Keratinocyte (primary cell): ENCODE measurements at regions not wholly inside any gene's neighbourhood (a gene's known extent, or its start where the extent isn't known, plus 50 kb on each side); places are given as distances from the start of the nearest gene placed in this dataset.

Experiments
- DNase-seq: peaks from one replicate; pipeline ENCODE4 v3.0.0-alpha.2; 2011; ENCODE audit warnings: low read depth, missing footprints, low spot score
- FAIRE-seq: peaks from 2 replicates; lab custom pipeline; 2011; peaks lifted over from hg19 to GRCh38; lab: Jason Lieb, UNC
- H2AFZ ChIP-seq: 2 replicates; pipeline ENCODE4 v1.6.0; 2012; ENCODE audit warnings: low read length, control low read depth, inconsistent platforms; ENCODE audit not compliant: control insufficient read depth
- H3K27ac ChIP-seq: 2 replicates; pipeline ENCODE4 v1.5.1; 2011; ENCODE audit warnings: low read length; ENCODE audit not compliant: control insufficient read depth, insufficient read depth
- H3K27me3 ChIP-seq: 3 replicates; pipeline ENCODE4 v1.6.0; 2011; ENCODE audit warnings: low read length; ENCODE audit not compliant: control insufficient read depth, insufficient read depth; ENCODE audit errors: extremely low read depth
- H3K36me3 ChIP-seq, 2 experiments: 2 replicates in 1 of 2; 3 replicates in 1 of 2; pipeline ENCODE4 v1.5.1; 2011; ENCODE audit warnings: low read length in 2 of 2, mild to moderate bottlenecking in 1 of 2; ENCODE audit not compliant: control insufficient read depth in 2 of 2, insufficient read depth in 2 of 2; ENCODE audit errors: extremely low read depth in 1 of 2
- H3K4me1 ChIP-seq: 3 replicates; pipeline ENCODE4 v1.5.1; 2011; ENCODE audit warnings: low read length; ENCODE audit not compliant: control insufficient read depth, insufficient read depth; ENCODE audit errors: extremely low read depth
- H3K4me2 ChIP-seq: 3 replicates; pipeline ENCODE4 v1.6.0; 2011; ENCODE audit warnings: low read depth, low read length; ENCODE audit not compliant: control insufficient read depth, insufficient read depth; ENCODE audit errors: extremely low read depth
- H3K4me3 ChIP-seq, 3 experiments: fragments of 200-600 bp in 1 of 3; sonication (generic) in 1 of 3; 2 replicates in 2 of 3; 3 replicates in 1 of 3; pipeline ENCODE4 v1.5.1; 2011 to 2016; ENCODE audit warnings: low read length in 3 of 3, mild to moderate bottlenecking in 3 of 3, control low read depth in 2 of 3, inconsistent platforms in 1 of 3, low read depth in 1 of 3, mixed read lengths in 1 of 3, mixed run types in 1 of 3, moderate library complexity in 1 of 3; ENCODE audit not compliant: control insufficient read depth in 2 of 3, insufficient read depth in 2 of 3; ENCODE audit errors: extremely low read depth in 1 of 3
- H3K79me2 ChIP-seq: 2 replicates; pipeline ENCODE4 v1.6.0; 2012; ENCODE audit warnings: low read length; ENCODE audit not compliant: control insufficient read depth, insufficient read depth
- H3K9ac ChIP-seq: 3 replicates; pipeline ENCODE4 v1.6.0; 2011; ENCODE audit warnings: low read length; ENCODE audit not compliant: control insufficient read depth, insufficient read depth; ENCODE audit errors: extremely low read depth
- H3K9me1 ChIP-seq: 3 replicates; pipeline ENCODE4 v1.6.0; 2011; ENCODE audit warnings: low read length; ENCODE audit not compliant: control insufficient read depth, insufficient read depth; ENCODE audit errors: extremely low read depth
- H3K9me3 ChIP-seq: 2 replicates; pipeline ENCODE4 v1.5.1; 2012; ENCODE audit warnings: low read depth, low read length; ENCODE audit not compliant: control insufficient read depth
- H4K20me1 ChIP-seq: 3 replicates; pipeline ENCODE4 v1.6.0; 2011; ENCODE audit warnings: low read length; ENCODE audit not compliant: control insufficient read depth, insufficient read depth; ENCODE audit errors: extremely low read depth
- CTCF ChIP-seq, 3 experiments: IDR thresholded peaks in 1 of 3; conservative IDR thresholded peaks in 1 of 3; optimal IDR thresholded peaks in 1 of 3; 2 replicates in 2 of 3; 3 replicates in 1 of 3; pipeline versions ENCODE3 to v1.5.1; 2011; ENCODE audit warnings: low read length in 3 of 3, mild to moderate bottlenecking in 3 of 3, moderate library complexity in 2 of 3, control low read depth in 1 of 3, inconsistent platforms in 1 of 3; ENCODE audit not compliant: insufficient read depth in 2 of 3; ENCODE audit errors: extremely low read depth in 1 of 3
- EZH2 ChIP-seq: IDR thresholded peaks from one replicate; pipeline ENCODE4 v1.6.1; 2012; ENCODE audit warnings: inconsistent platforms, mild to moderate bottlenecking, low read length, moderate library complexity
- dilution Hi-C: fragments of 300-500 bp; cut with MboI; formaldehyde crosslinking; loops from one replicate; pipeline ENCODE4 v1.7.0; 2020; ENCODE audit warnings: low sequenced_read_pairs; ENCODE audit not compliant: extremely low pct_ligation_motif_present

GRCh38 chr12:94712815-94713515, 62.6 kb upstream of the TMCC3 start:
- Histone ChIP-seq H2AFZ (no peak overlapping the region), H3K79me2 (no peaks in the 10 kb centered on the region), H3K9ac (no peak overlapping the region), H3K36me3 (no peaks in the 10 kb centered on the region), H3K4me1 (peaks cover 10% of the 10 kb centered on the region), H3K4me3 (no peak overlapping the region), H3K27me3 (no peaks in the 10 kb centered on the region), H3K9me3 (no peaks in the 10 kb centered on the region), H4K20me1 (no peaks in the 10 kb centered on the region), H3K4me2 (no peak overlapping the region), H3K9me1 (no peaks in the 10 kb centered on the region), H3K27ac (no peak overlapping the region)
- dilution Hi-C loops: no loop called here
- no peak for TF ChIP-seq EZH2
- TF ChIP-seq CTCF (optimal IDR thresholded peaks at IDR 0.05 in 1 of 3, IDR thresholded peaks at IDR 0.05 in 1 of 3, conservative IDR thresholded peaks at IDR 0.05 in 1 of 3; ENCODE audit: extremely low read depth in 1 of 3, insufficient read depth in 2 of 3, low read length in 3 of 3): no peak
- DNase-seq (no peak), FAIRE-seq (no peak)

- DNase-seq: no peak
- no peak overlapping the region for H3K27ac ChIP-seq
- no peak for FAIRE-seq
These were observed 60.6 kb upstream of the TMCC3 start for GRCh38 chr12:94710933-94711332.

More at GRCh38 chr12:94710933-94711332, 60.6 kb upstream of the TMCC3 start:
- Histone ChIP-seq H3K9ac (no peak overlapping the region), H3K4me1 (peaks cover 9% of the 10 kb centered on the region), H4K20me1 (no peaks in the 10 kb centered on the region), H3K9me3 (no peaks in the 10 kb centered on the region), H2AFZ (no peak overlapping the region), H3K36me3 (no peaks in the 10 kb centered on the region), H3K9me1 (no peaks in the 10 kb centered on the region), H3K27me3 (no peaks in the 10 kb centered on the region), H3K4me3 (no peak overlapping the region), H3K79me2 (no peaks in the 10 kb centered on the region), H3K4me2 (no peak overlapping the region)
- TF ChIP-seq EZH2: no peak
- TF ChIP-seq CTCF (optimal IDR thresholded peaks at IDR 0.05 in 1 of 3, IDR thresholded peaks at IDR 0.05 in 1 of 3, conservative IDR thresholded peaks at IDR 0.05 in 1 of 3; ENCODE audit: extremely low read depth in 1 of 3, insufficient read depth in 2 of 3, low read length in 3 of 3): peak; percentile 36 to 79 (median 39)
- dilution Hi-C loops: no loop called here
